ENCODE measurements at regions not wholly inside any gene's neighbourhood (a gene's known extent, or its start where the extent isn't known, plus 50 kb on each side); places are given as distances from the start of the nearest gene placed in this dataset.

DNA sequence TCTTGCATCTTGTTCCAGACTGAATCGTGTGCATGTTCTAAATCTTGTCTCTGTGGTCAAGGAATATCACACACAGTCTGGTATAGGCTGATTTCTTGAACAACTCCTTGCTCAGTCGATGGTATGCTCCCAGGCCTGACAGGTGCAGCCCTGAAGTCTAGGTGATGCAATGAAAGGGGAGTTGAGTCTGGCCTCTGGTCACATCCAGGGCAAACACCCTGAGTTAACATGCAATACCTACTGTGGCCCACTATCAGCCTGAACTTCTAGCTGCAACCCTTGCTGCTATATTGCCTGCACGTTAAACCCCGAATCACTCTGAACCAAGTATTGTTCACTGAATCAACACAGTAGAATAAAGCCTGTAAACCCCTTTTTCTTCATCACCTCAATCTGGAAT is 303.4 kb downstream of the USP25 start:
- no peak overlapping the region for H3K4me3 ChIP-seq (ENCODE audit: low read depth, low read length)
- H3K9me3 ChIP-seq (ENCODE audit: severe bottlenecking), result no peaks in the 10 kb centered on the region
- no peaks in the 10 kb centered on the region for H3K27me3 ChIP-seq (ENCODE audit: insufficient read depth, low read depth, severe bottlenecking)
- no peak for DNase-seq
- H3K27ac ChIP-seq, result no peak overlapping the region
- TF ChIP-seq, protein P1, sequence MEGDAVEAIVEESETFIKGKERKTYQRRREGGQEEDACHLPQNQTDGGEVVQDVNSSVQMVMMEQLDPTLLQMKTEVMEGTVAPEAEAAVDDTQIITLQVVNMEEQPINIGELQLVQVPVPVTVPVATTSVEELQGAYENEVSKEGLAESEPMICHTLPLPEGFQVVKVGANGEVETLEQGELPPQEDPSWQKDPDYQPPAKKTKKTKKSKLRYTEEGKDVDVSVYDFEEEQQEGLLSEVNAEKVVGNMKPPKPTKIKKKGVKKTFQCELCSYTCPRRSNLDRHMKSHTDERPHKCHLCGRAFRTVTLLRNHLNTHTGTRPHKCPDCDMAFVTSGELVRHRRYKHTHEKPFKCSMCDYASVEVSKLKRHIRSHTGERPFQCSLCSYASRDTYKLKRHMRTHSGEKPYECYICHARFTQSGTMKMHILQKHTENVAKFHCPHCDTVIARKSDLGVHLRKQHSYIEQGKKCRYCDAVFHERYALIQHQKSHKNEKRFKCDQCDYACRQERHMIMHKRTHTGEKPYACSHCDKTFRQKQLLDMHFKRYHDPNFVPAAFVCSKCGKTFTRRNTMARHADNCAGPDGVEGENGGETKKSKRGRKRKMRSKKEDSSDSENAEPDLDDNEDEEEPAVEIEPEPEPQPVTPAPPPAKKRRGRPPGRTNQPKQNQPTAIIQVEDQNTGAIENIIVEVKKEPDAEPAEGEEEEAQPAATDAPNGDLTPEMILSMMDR (IDR thresholded peaks at IDR 0.05; ENCODE audit: low read depth, low read length), result no peak
- no peaks in the 10 kb centered on the region for H3K36me3 ChIP-seq

DNA sequence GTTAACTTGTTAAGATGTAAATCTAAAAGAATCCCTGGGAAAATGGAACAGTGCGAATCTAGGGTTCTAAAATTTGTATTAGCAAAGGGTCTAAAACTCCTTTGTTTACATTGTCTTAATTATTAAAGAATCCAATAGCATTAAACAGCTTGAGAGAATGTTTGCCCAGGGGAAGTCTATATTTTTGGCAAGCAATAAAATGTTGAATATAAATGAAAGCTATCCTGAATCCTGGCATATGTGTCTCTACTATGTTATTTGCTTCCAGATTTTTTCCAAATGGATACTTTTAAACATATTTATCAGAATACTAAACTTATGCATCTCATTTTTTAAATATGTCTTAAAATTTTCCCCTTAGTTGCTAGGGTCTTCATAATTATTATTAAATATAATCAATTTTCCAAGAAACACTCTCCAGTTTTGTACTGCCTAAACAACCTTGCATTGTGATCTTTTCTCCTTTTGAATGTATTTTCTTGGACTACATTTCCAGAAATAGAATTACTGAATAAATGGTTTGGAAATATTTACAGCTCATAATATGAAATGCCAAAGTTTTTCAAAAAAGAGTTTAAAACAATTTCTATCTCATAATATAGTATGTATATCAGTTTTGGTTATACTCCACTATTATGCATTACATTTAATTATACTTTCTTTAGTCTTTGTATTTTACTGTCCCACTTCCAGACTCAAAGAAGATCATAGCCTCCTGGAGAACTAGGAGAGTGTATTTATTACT is 304.8 kb downstream of the USP25 start:
- TF ChIP-seq, protein P1 (IDR thresholded peaks at IDR 0.05; ENCODE audit: low read depth, low read length), result no peak
- H3K27me3 ChIP-seq (ENCODE audit: insufficient read depth, low read depth, severe bottlenecking), result no peaks in the 10 kb centered on the region
- no peaks in the 10 kb centered on the region for H3K9me3 ChIP-seq (ENCODE audit: severe bottlenecking)
- no peak overlapping the region for H3K27ac ChIP-seq
- no peak for DNase-seq
- H3K4me3 ChIP-seq (ENCODE audit: low read depth, low read length), result no peak overlapping the region
- no peaks in the 10 kb centered on the region for H3K36me3 ChIP-seq

DNA sequence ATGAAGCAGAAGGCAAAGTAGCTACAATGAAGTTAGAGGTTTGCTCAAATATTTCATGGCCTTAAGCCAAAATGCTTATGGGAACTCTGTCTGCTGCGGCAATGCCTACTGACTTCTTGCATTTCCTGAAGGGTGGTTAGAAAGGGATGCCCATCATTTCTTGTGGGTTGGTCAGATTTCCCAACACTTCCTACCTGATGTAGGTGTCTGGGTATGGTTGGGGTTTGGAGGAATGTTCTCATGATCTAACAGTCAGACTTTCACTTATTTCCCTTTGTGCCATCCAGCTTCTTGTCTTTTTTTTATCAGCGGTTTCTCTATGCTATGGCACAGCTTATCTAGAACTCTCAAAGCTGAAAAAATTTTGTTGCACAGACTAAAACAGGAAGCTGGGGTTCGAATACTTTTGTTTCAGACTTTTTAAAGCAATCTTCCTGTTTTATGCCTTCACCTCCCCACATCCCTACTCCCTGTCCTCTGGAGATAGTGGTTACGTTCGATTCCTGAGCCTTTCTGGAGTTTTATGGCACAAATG is 307.7 kb downstream of the USP25 start:
- Histone ChIP-seq H3K27me3 (ENCODE audit: insufficient read depth, low read depth, severe bottlenecking) (no peaks in the 10 kb centered on the region), H3K9me3 (ENCODE audit: severe bottlenecking) (no peaks in the 10 kb centered on the region), H3K36me3 (no peaks in the 10 kb centered on the region), H3K4me3 (ENCODE audit: low read depth, low read length) (no peak overlapping the region), H3K27ac (no peak overlapping the region)
- DNase-seq, result no peak
- TF ChIP-seq, protein P1 (IDR thresholded peaks at IDR 0.05; ENCODE audit: low read depth, low read length), result no peak

- no peaks in the 10 kb centered on the region for H3K27me3 ChIP-seq (ENCODE audit: insufficient read depth, low read depth, severe bottlenecking)
- TF ChIP-seq, protein P1 (IDR thresholded peaks at IDR 0.05; ENCODE audit: low read depth, low read length), result no peak
- DNase-seq, result no peak
Observed at GRCh38 chr21:16040601-16041000, 310.8 kb downstream of the USP25 start.

DNA sequence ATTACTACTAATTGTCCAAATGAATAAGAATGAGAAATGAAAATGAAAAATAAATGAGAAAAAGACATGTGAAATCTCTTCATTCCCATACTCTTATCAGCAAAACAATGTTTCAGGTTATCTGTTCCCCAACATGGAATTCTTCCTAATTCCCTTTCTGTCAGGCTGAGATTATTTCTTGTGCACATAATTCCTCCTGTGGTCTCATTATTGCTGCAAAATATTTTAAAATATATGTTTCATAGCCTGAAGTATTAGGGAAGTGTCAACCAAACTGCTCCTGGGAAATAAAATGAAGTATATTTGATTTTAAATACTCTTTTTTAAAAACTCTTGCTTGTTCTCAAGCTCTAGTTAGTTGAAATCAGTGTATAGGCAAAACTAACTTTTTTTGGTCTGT is 314.9 kb downstream of the USP25 start:
- no peak overlapping the region for H3K4me3 ChIP-seq (ENCODE audit: low read depth, low read length)
- H3K9me3 ChIP-seq (ENCODE audit: severe bottlenecking), result no peaks in the 10 kb centered on the region
- no peaks in the 10 kb centered on the region for H3K36me3 ChIP-seq
- no peak overlapping the region for H3K27ac ChIP-seq
- H3K27me3 ChIP-seq (ENCODE audit: insufficient read depth, low read depth, severe bottlenecking), result no peaks in the 10 kb centered on the region
- no peak for DNase-seq
- TF ChIP-seq, protein P1 (IDR thresholded peaks at IDR 0.05; ENCODE audit: low read depth, low read length), result no peak

More at GRCh38 chr21:16040601-16041000, 310.8 kb downstream of the USP25 start:
- no peaks in the 10 kb centered on the region for H3K36me3 ChIP-seq
- H3K9me3 ChIP-seq (ENCODE audit: severe bottlenecking), result no peaks in the 10 kb centered on the region
- no peak overlapping the region for H3K4me3 ChIP-seq (ENCODE audit: low read depth, low read length)
- H3K27ac ChIP-seq, result no peak overlapping the region
